HEK293 (cell line): ENCODE measurements at regions not wholly inside any gene's neighbourhood (a gene's known extent, or its start where the extent isn't known, plus 50 kb on each side); places are given as distances from the start of the nearest gene placed in this dataset.

Experiments used
- CTCF ChIA-PET: fragments of 350-600 bp; formaldehyde crosslinking; extraction: SDS; loops from one replicate; lab custom pipeline; 2021; ENCODE audit warnings: antibody characterized with exemption; lab: Yijun Ruan, JAX
- POLR2A ChIA-PET: fragments of 300-600 bp; formaldehyde crosslinking; extraction: SDS; loops from one replicate; lab custom pipeline; 2020; ENCODE audit warnings: antibody characterized with exemption, inconsistent platforms; lab: Yijun Ruan, JAX
- H3K27ac ChIP-seq: fragments of 200-500 bp; sonication (Bioruptor generic); 2 replicates; pipeline ENCODE4 v1.5.1; 2014; ENCODE audit warnings: low read depth, low read length, control low read depth, inconsistent platforms; ENCODE audit errors: extremely low read depth
- H3K36me3 ChIP-seq, 2 experiments: fragments of 200-500 bp in 1 of 2; sonication (Bioruptor generic) in 1 of 2; 1 replicate in 1 of 2; 2 replicates in 1 of 2; pipeline ENCODE4 v1.5.1; 2014 to 2017; ENCODE audit warnings: inconsistent platforms in 2 of 2, low read length in 2 of 2; ENCODE audit not compliant: control insufficient read depth in 2 of 2, insufficient read depth in 1 of 2
- H3K4me1 ChIP-seq: fragments of 200-500 bp; sonication (Bioruptor generic); 2 replicates; pipeline ENCODE4 v1.5.1; 2014; ENCODE audit warnings: mild to moderate bottlenecking, low read length, inconsistent platforms; ENCODE audit not compliant: control insufficient read depth, insufficient read depth
- H3K4me3 ChIP-seq: 2 replicates; pipeline ENCODE4 v1.5.1; 2011; ENCODE audit warnings: low read depth, mild to moderate bottlenecking, control low read depth, low read length, moderate library complexity
- H3K9me3 ChIP-seq: fragments of 200-500 bp; sonication (Bioruptor generic); 2 replicates; pipeline ENCODE4 v1.5.1; 2014; ENCODE audit warnings: low read depth, low read length, inconsistent platforms; ENCODE audit not compliant: control insufficient read depth, insufficient read depth
- GLI2 ChIP-seq: fragments of 450-650 bp; formaldehyde crosslinking; IDR thresholded peaks from 2 replicates; pipeline ENCODE4; 2017; ENCODE audit warnings: missing biosample characterization, missing genetic modification characterization, low read depth, borderline replicate concordance
- HOXD13 ChIP-seq: sonication (generic); formaldehyde crosslinking; IDR thresholded peaks from 2 replicates; pipeline ENCODE4 v1.8.0; 2022; ENCODE audit warnings: missing genetic modification reagents, borderline replicate concordance
- PRDM1 ChIP-seq: fragments of 450-650 bp; formaldehyde crosslinking; IDR thresholded peaks from 2 replicates; pipeline ENCODE4; 2016; ENCODE audit warnings: missing biosample characterization, missing genetic modification characterization
- SP7 ChIP-seq: fragments of 450-650 bp; formaldehyde crosslinking; IDR thresholded peaks from 2 replicates; pipeline ENCODE4 v1.5.1; 2016; ENCODE audit warnings: missing biosample characterization, missing genetic modification characterization
- ZBTB1 ChIP-seq: fragments of 450-650 bp; formaldehyde crosslinking; IDR thresholded peaks from 2 replicates; pipeline ENCODE4 v1.5.1; 2016; ENCODE audit warnings: missing biosample characterization, missing genetic modification characterization
- ZNF274 ChIP-seq, 2 experiments: fragments of 200-500 bp in 1 of 2; fragments of 450-650 bp in 1 of 2; sonication (Bioruptor generic) in 1 of 2; formaldehyde crosslinking in 1 of 2; IDR thresholded peaks; 2 replicates each; pipeline versions ENCODE4 v1.5.1 to v1.6.1; 2014 to 2016; ENCODE audit warnings: borderline replicate concordance in 1 of 2, inconsistent platforms in 1 of 2, low read length in 1 of 2, missing biosample characterization in 1 of 2, missing genetic modification characterization in 1 of 2
- ZNF623 ChIP-seq: fragments of 450-650 bp; formaldehyde crosslinking; IDR thresholded peaks from 2 replicates; pipeline ENCODE4 v1.5.1; 2016; ENCODE audit warnings: missing biosample characterization, missing genetic modification characterization
- ZNF768 ChIP-seq: fragments of 450-650 bp; formaldehyde crosslinking; IDR thresholded peaks from 2 replicates; pipeline ENCODE4 v1.5.1; 2018; ENCODE audit warnings: missing biosample characterization, mild to moderate bottlenecking, missing genetic modification characterization
- ZNF776 ChIP-seq: fragments of 450-650 bp; formaldehyde crosslinking; IDR thresholded peaks from 2 replicates; pipeline ENCODE4 v1.5.0; 2017; ENCODE audit warnings: missing biosample characterization, missing genetic modification characterization, borderline replicate concordance
- ZNF792 ChIP-seq: fragments of 450-650 bp; formaldehyde crosslinking; IDR thresholded peaks from 2 replicates; pipeline ENCODE4 v1.5.1; 2016; ENCODE audit warnings: missing biosample characterization, missing genetic modification characterization
- TF ChIP-seq, protein P1 (sequence below): fragments of 450-650 bp; formaldehyde crosslinking; IDR thresholded peaks from 2 replicates; pipeline ENCODE4 v1.5.1; 2016; ENCODE audit warnings: missing biosample characterization, missing genetic modification characterization
- TF ChIP-seq, protein P2 (sequence below): fragments of 450-650 bp; formaldehyde crosslinking; IDR thresholded peaks from 2 replicates; pipeline ENCODE4 v1.5.1; 2016; ENCODE audit warnings: missing biosample characterization, missing genetic modification characterization
- TF ChIP-seq, protein P3 (sequence below): fragments of 450-650 bp; formaldehyde crosslinking; IDR thresholded peaks from 2 replicates; pipeline ENCODE4 v1.5.1; 2017; ENCODE audit warnings: missing biosample characterization, missing genetic modification characterization
- TF ChIP-seq, protein P4 (sequence below): fragments of 450-650 bp; formaldehyde crosslinking; IDR thresholded peaks from 2 replicates; pipeline ENCODE4 v1.5.1; 2016; ENCODE audit warnings: missing biosample characterization, missing genetic modification characterization
- TF ChIP-seq, protein P5 (sequence below): fragments of 450-650 bp; formaldehyde crosslinking; conservative IDR thresholded peaks from 2 replicates; pipeline ENCODE4 v1.5.1; 2016; ENCODE audit warnings: low read depth, missing biosample characterization, missing genetic modification characterization
- TF ChIP-seq, protein P6 (sequence below): fragments of 450-650 bp; formaldehyde crosslinking; IDR thresholded peaks from 2 replicates; pipeline ENCODE4 v1.5.1; 2016; ENCODE audit warnings: missing biosample characterization, missing genetic modification characterization, borderline replicate concordance
- TF ChIP-seq, protein P7 (sequence below): fragments of 450-650 bp; formaldehyde crosslinking; IDR thresholded peaks from 2 replicates; pipeline ENCODE4 v1.5.1; 2016; ENCODE audit warnings: missing biosample characterization, missing genetic modification characterization

DNA sequence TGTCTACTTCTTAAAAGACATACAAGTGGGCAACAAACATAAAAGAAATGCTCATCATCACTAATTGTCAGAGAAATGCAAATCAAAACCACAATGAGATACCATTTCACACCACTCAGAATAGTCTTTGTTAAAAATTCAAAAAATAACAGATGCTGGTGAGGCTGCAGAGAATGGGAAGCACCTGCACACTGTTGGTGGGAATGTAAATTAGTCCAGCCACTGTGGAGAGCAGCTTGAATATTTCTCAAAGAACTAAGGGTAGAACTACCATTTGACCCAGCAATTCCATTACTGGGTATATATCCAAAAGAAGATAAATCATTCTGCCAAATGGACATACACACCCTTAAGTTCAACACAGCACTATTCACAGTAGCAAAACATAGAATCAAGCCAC, 61.8 kb upstream of the STEAP1 start (continued):
- TF ChIP-seq, protein P1, sequence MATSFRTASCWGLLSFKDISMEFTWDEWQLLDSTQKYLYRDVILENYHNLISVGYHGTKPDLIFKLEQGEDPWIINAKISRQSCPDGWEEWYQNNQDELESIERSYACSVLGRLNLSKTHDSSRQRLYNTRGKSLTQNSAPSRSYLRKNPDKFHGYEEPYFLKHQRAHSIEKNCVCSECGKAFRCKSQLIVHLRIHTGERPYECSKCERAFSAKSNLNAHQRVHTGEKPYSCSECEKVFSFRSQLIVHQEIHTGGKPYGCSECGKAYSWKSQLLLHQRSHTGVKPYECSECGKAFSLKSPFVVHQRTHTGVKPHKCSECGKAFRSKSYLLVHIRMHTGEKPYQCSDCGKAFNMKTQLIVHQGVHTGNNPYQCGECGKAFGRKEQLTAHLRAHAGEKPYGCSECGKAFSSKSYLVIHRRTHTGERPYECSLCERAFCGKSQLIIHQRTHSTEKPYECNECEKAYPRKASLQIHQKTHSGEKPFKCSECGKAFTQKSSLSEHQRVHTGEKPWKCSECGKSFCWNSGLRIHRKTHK (tag by site-specific recombination), result no peak
- no peak for TF ChIP-seq ZNF623 (tag by site-specific recombination)

DNA sequence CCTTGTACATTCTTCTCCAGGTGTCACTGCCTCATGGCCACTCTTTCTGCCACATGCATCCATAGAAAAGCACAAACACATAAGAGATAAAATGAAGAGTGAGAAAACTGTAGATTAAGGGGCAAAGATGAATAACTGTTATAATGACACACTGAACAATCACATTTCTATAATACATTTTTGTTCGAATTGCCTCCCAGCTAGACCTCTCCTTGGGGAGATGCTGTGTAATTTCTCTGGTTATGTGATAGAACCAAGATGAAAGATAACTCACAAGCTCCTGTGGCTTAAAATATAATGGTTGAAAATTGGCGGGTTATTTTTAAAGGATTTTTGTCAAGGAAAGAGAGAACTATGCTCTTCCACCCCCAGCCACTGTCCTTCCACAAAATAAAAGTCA, 60.2 kb upstream of the STEAP1 start:
- Histone ChIP-seq H3K4me3 (no peak overlapping the region), H3K27ac (no peak overlapping the region), H3K36me3 (no peaks in the 10 kb centered on the region), H3K9me3 (no peaks in the 10 kb centered on the region), H3K4me1 (no peaks in the 10 kb centered on the region)
- ChIA-PET POLR2A (no interaction called here), CTCF (no interaction called here)
- TF ChIP-seq, protein P2, sequence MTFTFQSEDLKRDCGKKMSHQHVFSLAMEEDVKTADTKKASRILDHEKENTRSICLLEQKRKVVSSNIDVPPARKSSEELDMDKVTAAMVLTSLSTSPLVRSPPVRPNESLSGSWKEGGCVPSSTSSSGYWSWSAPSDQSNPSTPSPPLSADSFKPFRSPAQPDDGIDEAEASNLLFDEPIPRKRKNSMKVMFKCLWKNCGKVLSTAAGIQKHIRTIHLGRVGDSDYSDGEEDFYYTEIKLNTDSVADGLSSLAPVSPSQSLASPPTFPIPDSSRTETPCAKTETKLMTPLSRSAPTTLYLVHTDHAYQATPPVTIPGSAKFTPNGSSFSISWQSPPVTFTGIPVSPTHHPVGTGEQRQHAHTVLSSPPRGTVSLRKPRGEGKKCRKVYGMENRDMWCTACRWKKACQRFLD (tag by site-specific recombination), result no peak
- TF ChIP-seq, protein P3, sequence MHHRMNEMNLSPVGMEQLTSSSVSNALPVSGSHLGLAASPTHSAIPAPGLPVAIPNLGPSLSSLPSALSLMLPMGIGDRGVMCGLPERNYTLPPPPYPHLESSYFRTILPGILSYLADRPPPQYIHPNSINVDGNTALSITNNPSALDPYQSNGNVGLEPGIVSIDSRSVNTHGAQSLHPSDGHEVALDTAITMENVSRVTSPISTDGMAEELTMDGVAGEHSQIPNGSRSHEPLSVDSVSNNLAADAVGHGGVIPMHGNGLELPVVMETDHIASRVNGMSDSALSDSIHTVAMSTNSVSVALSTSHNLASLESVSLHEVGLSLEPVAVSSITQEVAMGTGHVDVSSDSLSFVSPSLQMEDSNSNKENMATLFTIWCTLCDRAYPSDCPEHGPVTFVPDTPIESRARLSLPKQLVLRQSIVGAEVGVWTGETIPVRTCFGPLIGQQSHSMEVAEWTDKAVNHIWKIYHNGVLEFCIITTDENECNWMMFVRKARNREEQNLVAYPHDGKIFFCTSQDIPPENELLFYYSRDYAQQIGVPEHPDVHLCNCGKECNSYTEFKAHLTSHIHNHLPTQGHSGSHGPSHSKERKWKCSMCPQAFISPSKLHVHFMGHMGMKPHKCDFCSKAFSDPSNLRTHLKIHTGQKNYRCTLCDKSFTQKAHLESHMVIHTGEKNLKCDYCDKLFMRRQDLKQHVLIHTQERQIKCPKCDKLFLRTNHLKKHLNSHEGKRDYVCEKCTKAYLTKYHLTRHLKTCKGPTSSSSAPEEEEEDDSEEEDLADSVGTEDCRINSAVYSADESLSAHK, result no peak
- TF ChIP-seq, protein P4, sequence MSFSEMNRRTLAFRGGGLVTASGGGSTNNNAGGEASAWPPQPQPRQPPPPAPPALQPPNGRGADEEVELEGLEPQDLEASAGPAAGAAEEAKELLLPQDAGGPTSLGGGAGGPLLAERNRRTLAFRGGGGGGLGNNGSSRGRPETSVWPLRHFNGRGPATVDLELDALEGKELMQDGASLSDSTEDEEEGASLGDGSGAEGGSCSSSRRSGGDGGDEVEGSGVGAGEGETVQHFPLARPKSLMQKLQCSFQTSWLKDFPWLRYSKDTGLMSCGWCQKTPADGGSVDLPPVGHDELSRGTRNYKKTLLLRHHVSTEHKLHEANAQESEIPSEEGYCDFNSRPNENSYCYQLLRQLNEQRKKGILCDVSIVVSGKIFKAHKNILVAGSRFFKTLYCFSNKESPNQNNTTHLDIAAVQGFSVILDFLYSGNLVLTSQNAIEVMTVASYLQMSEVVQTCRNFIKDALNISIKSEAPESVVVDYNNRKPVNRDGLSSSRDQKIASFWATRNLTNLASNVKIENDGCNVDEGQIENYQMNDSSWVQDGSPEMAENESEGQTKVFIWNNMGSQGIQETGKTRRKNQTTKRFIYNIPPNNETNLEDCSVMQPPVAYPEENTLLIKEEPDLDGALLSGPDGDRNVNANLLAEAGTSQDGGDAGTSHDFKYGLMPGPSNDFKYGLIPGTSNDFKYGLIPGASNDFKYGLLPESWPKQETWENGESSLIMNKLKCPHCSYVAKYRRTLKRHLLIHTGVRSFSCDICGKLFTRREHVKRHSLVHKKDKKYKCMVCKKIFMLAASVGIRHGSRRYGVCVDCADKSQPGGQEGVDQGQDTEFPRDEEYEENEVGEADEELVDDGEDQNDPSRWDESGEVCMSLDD (tag by site-specific recombination), result no peak
- TF ChIP-seq GLI2 (tag by site-specific recombination) (no peak), PRDM1 (tag by site-specific recombination) (no peak), HOXD13 (CRISPR knock-in tag) (no peak), ZBTB1 (tag by site-specific recombination) (no peak), ZNF792 (tag by site-specific recombination) (no peak), ZNF768 (no peak), SP7 (tag by site-specific recombination) (no peak), ZNF776 (tag by site-specific recombination) (no peak), ZNF274 (IDR thresholded peaks at IDR 0.05; ENCODE audit: low read length) (no peak), ZNF274 (tag by site-specific recombination; IDR thresholded peaks at IDR 0.05; ENCODE audit: borderline replicate concordance) (no peak)
- TF ChIP-seq, protein P5, sequence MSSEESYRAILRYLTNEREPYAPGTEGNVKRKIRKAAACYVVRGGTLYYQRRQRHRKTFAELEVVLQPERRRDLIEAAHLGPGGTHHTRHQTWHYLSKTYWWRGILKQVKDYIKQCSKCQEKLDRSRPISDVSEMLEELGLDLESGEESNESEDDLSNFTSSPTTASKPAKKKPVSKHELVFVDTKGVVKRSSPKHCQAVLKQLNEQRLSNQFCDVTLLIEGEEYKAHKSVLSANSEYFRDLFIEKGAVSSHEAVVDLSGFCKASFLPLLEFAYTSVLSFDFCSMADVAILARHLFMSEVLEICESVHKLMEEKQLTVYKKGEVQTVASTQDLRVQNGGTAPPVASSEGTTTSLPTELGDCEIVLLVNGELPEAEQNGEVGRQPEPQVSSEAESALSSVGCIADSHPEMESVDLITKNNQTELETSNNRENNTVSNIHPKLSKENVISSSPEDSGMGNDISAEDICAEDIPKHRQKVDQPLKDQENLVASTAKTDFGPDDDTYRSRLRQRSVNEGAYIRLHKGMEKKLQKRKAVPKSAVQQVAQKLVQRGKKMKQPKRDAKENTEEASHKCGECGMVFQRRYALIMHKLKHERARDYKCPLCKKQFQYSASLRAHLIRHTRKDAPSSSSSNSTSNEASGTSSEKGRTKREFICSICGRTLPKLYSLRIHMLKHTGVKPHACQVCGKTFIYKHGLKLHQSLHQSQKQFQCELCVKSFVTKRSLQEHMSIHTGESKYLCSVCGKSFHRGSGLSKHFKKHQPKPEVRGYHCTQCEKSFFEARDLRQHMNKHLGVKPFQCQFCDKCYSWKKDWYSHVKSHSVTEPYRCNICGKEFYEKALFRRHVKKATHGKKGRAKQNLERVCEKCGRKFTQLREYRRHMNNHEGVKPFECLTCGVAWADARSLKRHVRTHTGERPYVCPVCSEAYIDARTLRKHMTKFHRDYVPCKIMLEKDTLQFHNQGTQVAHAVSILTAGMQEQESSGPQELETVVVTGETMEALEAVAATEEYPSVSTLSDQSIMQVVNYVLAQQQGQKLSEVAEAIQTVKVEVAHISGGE (tag by site-specific recombination), result no peak
- TF ChIP-seq, protein P6, sequence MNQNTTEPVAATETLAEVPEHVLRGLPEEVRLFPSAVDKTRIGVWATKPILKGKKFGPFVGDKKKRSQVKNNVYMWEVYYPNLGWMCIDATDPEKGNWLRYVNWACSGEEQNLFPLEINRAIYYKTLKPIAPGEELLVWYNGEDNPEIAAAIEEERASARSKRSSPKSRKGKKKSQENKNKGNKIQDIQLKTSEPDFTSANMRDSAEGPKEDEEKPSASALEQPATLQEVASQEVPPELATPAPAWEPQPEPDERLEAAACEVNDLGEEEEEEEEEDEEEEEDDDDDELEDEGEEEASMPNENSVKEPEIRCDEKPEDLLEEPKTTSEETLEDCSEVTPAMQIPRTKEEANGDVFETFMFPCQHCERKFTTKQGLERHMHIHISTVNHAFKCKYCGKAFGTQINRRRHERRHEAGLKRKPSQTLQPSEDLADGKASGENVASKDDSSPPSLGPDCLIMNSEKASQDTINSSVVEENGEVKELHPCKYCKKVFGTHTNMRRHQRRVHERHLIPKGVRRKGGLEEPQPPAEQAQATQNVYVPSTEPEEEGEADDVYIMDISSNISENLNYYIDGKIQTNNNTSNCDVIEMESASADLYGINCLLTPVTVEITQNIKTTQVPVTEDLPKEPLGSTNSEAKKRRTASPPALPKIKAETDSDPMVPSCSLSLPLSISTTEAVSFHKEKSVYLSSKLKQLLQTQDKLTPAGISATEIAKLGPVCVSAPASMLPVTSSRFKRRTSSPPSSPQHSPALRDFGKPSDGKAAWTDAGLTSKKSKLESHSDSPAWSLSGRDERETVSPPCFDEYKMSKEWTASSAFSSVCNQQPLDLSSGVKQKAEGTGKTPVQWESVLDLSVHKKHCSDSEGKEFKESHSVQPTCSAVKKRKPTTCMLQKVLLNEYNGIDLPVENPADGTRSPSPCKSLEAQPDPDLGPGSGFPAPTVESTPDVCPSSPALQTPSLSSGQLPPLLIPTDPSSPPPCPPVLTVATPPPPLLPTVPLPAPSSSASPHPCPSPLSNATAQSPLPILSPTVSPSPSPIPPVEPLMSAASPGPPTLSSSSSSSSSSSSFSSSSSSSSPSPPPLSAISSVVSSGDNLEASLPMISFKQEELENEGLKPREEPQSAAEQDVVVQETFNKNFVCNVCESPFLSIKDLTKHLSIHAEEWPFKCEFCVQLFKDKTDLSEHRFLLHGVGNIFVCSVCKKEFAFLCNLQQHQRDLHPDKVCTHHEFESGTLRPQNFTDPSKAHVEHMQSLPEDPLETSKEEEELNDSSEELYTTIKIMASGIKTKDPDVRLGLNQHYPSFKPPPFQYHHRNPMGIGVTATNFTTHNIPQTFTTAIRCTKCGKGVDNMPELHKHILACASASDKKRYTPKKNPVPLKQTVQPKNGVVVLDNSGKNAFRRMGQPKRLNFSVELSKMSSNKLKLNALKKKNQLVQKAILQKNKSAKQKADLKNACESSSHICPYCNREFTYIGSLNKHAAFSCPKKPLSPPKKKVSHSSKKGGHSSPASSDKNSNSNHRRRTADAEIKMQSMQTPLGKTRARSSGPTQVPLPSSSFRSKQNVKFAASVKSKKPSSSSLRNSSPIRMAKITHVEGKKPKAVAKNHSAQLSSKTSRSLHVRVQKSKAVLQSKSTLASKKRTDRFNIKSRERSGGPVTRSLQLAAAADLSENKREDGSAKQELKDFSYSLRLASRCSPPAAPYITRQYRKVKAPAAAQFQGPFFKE (tag by site-specific recombination), result no peak
- TF ChIP-seq, protein P7, sequence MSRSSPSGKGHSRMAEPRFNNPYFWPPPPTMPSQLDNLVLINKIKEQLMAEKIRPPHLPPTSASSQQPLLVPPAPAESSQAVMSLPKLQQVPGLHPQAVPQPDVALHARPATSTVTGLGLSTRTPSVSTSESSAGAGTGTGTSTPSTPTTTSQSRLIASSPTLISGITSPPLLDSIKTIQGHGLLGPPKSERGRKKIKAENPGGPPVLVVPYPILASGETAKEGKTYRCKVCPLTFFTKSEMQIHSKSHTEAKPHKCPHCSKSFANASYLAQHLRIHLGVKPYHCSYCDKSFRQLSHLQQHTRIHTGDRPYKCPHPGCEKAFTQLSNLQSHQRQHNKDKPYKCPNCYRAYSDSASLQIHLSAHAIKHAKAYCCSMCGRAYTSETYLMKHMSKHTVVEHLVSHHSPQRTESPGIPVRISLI (tag by site-specific recombination), result no peak
